NB4 (cell line): ENCODE measurements at regions not wholly inside any gene's neighbourhood (a gene's known extent, or its start where the extent isn't known, plus 50 kb on each side); places are given as distances from the start of the nearest gene placed in this dataset.
A peak's percentile ranks its signal among the peaks of the same experiment; 100 is the strongest.

ENCODE experiments used
- DNase-seq: peaks from one replicate; pipeline ENCODE4 v3.0.0; 2010; ENCODE audit warnings: low read depth
- H3K4me3 ChIP-seq: one replicate; pipeline ENCODE4 v1.5.1; 2011; ENCODE audit warnings: mild to moderate bottlenecking, low read depth, low read length, moderate library complexity
- MYC ChIP-seq: IDR thresholded peaks from 2 replicates; pipeline ENCODE4 v1.6.1; 2011; ENCODE audit warnings: low read depth, low read length
- POLR2A ChIP-seq: IDR thresholded peaks from 2 replicates; pipeline ENCODE4 v1.6.1; 2011; ENCODE audit warnings: mild to moderate bottlenecking; ENCODE audit not compliant: insufficient read length; ENCODE audit errors: extremely low read depth
- TF ChIP-seq, protein P1 (sequence below): IDR thresholded peaks from 2 replicates; pipeline ENCODE4 v1.6.1; 2011; ENCODE audit warnings: low read depth, low read length
- TF ChIP-seq, protein P2 (sequence below): IDR thresholded peaks from one replicate; pipeline ENCODE4 v1.5.1; 2012; ENCODE audit warnings: low read depth, low read length

DNA sequence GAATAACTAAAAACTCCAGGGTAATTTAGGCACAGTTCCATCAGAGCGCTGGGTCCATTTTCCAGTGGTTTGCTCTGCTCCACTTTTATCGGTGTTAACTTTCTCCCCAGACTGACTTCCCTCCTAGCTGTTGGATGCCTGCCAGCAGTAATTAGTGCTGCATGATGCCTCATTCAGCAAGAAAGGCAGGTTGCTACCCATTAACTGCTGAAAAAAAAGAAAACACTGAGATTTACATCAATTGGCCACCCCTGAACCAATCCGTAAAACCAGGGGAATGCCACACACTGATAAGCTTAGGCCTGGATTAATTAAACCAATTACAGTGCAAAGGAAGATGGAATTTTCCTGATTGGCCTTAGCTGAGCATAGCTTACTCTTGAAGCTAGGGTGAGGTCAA is 182.4 kb upstream of the CXXC4 start:
- DNase-seq, result no peak
- H3K4me3 ChIP-seq, result no peak overlapping the region
- TF ChIP-seq, protein P1, sequence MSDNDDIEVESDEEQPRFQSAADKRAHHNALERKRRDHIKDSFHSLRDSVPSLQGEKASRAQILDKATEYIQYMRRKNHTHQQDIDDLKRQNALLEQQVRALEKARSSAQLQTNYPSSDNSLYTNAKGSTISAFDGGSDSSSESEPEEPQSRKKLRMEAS, result no peak
- TF ChIP-seq, protein P2, sequence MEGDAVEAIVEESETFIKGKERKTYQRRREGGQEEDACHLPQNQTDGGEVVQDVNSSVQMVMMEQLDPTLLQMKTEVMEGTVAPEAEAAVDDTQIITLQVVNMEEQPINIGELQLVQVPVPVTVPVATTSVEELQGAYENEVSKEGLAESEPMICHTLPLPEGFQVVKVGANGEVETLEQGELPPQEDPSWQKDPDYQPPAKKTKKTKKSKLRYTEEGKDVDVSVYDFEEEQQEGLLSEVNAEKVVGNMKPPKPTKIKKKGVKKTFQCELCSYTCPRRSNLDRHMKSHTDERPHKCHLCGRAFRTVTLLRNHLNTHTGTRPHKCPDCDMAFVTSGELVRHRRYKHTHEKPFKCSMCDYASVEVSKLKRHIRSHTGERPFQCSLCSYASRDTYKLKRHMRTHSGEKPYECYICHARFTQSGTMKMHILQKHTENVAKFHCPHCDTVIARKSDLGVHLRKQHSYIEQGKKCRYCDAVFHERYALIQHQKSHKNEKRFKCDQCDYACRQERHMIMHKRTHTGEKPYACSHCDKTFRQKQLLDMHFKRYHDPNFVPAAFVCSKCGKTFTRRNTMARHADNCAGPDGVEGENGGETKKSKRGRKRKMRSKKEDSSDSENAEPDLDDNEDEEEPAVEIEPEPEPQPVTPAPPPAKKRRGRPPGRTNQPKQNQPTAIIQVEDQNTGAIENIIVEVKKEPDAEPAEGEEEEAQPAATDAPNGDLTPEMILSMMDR, result no peak

DNA sequence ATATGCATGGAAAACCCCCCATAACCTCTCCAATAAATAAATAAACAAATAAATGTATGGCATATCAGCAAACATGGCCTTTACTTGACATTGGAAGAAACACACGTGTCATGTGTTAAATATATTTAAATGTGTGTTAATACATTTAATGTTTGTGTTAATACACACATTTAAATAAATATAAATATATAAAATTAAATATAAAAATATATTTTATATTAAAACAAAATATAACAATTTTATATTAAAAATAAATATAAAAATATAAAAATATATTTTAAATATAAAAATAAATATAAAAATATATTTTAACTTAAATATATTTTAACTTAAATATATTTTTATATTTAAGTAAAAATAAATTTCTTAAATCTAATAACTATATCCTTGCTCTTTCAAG is 187.6 kb upstream of the CXXC4 start:
- TF ChIP-seq, protein P1, result no peak
- TF ChIP-seq POLR2A (no peak), MYC (no peak)
- TF ChIP-seq, protein P2, result no peak
- DNase-seq, result no peak
- H3K4me3 ChIP-seq, result no peak overlapping the region

DNA sequence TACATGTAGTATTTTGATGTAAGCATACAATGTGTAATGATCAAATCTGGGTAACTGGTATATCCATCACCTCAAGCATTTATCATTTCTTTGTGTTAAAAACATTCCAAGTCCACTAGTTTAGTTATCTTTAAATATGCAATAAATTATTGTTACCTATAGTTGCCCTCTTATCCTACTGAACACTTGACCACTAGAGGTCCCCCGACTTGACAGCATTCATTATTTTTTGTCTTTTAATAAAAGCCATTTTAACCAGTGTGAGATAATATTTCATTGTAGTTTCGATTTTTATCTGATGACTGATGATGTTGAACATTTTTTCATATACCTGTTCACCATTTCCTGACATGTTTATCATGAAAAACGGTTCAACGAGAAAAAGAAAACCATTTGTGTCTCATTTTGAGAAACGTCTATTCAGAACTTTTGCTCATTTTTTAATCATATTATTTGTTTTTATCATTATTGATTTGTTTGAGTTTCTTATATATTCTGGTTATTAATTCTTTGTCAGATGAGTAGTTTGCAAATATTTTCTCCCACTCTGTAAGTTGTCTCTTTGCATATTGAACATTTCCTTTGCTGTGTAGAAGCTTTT is 199.0 kb upstream of the CXXC4 start:
- no peak for TF ChIP-seq MYC
- TF ChIP-seq, protein P2, result peak; percentile 27
- no peak overlapping the region for H3K4me3 ChIP-seq
- peak; percentile 22 for DNase-seq

DNA sequence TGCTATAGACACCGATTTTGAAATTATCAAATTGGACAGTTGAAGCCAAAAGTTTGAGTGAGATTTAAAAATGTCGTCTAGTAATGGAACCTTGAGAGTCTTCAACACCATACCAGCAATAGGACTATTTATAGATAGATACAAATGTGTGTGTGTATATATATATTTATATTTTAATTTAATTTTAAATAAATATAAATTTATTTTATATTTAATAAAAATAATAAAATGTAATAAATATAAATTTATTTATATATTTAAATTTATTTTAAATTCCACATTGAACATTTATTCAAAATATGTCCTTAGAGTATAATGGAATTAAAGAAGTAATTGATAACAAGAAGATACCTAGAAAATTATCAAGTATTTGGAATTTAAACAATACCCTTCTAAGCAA is 221.9 kb upstream of the CXXC4 start:
- DNase-seq, result no peak
- no peak overlapping the region for H3K4me3 ChIP-seq
- TF ChIP-seq, protein P2, result no peak
- TF ChIP-seq POLR2A (no peak), MYC (no peak)
- TF ChIP-seq, protein P1, result no peak

DNA sequence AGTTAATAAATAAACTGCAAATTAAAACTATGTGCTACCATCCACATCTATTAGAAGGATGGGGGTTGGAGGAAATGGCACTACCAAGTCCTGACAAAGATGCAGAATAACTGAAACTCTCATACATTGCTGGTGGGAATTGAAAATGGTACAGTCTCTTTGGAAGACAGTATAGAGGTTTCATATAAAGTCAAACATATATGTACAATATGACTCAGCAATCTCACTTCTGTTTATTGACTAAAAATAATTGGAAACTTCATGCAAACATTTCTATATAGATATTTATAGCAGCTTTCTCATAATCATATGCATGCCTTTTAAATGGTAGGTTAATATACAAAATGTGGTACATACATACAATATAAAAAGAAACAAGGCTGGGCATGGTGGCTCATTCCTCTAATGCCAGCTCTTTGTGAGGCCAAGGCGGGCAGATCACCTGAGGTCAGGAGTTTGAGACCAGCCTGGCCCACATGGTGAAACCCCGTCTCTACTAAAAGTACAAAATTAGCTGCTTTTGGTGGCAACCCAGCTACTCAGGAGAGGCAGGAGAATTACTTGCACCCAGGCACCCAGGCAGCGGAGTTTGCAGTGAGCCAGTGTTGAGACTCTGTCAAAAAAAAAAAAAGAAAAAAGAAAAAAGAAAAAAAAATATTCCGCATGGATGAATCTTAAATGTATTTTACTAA is 225.0 kb upstream of the CXXC4 start:
- DNase-seq, result no peak
- no peak overlapping the region for H3K4me3 ChIP-seq
- TF ChIP-seq, protein P2, result no peak
- TF ChIP-seq, protein P1, result no peak
- TF ChIP-seq POLR2A, result no peak
- TF ChIP-seq MYC, result no peak

DNA sequence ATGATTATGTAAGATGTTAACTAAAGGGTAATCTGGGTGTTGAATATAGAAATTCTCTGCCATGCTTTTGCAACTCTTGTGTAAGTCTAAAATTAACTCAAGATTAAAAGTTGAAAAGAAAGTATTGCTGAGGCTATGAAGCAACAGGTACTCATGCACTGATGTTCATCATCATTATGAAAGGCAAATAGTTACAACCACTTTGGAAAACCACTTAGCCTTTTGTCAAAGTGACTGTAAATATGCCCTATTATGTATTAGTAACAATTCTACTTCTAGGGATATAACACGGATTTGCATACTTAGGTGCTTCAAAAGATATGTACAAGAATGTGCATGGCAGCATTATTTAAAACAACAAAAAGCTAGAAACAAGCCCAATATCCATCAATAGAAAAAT is 227.8 kb upstream of the CXXC4 start:
- TF ChIP-seq, protein P2, result no peak
- TF ChIP-seq, protein P1, result no peak
- no peak for TF ChIP-seq POLR2A
- TF ChIP-seq MYC, result no peak
- H3K4me3 ChIP-seq, result no peak overlapping the region
- DNase-seq, result no peak
